GM12891 (cell line): ENCODE measurements at regions not wholly inside any gene's neighbourhood (a gene's known extent, or its start where the extent isn't known, plus 50 kb on each side); places are given as distances from the start of the nearest gene placed in this dataset.

Experiments
- POLR2A ChIP-seq: IDR thresholded peaks from 2 replicates; pipeline ENCODE4 v1.6.1; 2011; ENCODE audit warnings: low read depth, low read length, control low read depth
- POLR2AphosphoS5 ChIP-seq: IDR thresholded peaks from 2 replicates; pipeline ENCODE4 v1.6.1; 2011; ENCODE audit warnings: low read depth, low read length, control low read depth

- no peak for TF ChIP-seq POLR2AphosphoS5
- no peak for TF ChIP-seq POLR2A
These were observed 258.9 kb upstream of the NPY start for GRCh38 chr7:24025094-24025493.
